Activated CD8-positive, alpha-beta T cell treated with anti-CD3 and anti-CD28 coated beads, Interleukin-2, amount 10 ng/mL, durations not matched to agents 7 days and 5 days (primary cell): ENCODE measurements at regions not wholly inside any gene's neighbourhood (a gene's known extent, or its start where the extent isn't known, plus 50 kb on each side); places are given as distances from the start of the nearest gene placed in this dataset.

Experiments used
- ATAC-seq: fragments of 150-1000 bp; cut with Tn5 transposase; one replicate; pipeline ENCODE4 v1.10.0; 2021; ENCODE audit warnings: moderate library complexity
- CTCF ChIA-PET: fragments of 350-600 bp; sonication (Branson Sonifier 250); formaldehyde crosslinking; loops from one replicate; lab custom pipeline; 2021; ENCODE audit warnings: antibody characterized with exemption; lab: Charles Lee
- POLR2A ChIA-PET: fragments of 350-600 bp; sonication (Branson Sonifier 250); formaldehyde crosslinking; loops from one replicate; lab custom pipeline; 2021; ENCODE audit warnings: antibody characterized with exemption; lab: Charles Lee
- DNase-seq: peaks from one replicate; pipeline ENCODE4 v3.0.0-alpha.2; 2020
- H3K27ac Mint-ChIP-seq: one replicate; pipeline ENCODE4 v1.8.0; 2021; ENCODE audit warnings: mild to moderate bottlenecking, mixed read lengths
- H3K27me3 Mint-ChIP-seq: one replicate; pipeline ENCODE4 v1.8.0; 2021; ENCODE audit warnings: low read depth, mixed read lengths
- H3K36me3 Mint-ChIP-seq: one replicate; pipeline ENCODE4 v1.8.0; 2021; ENCODE audit warnings: low read depth, mixed read lengths
- H3K4me1 Mint-ChIP-seq: one replicate; pipeline ENCODE4 v1.8.0; 2021; ENCODE audit warnings: low read depth, mixed read lengths
- H3K4me3 Mint-ChIP-seq: one replicate; pipeline ENCODE4 v1.8.0; 2021; ENCODE audit warnings: mild to moderate bottlenecking, mixed read lengths
- H3K9me3 Mint-ChIP-seq: one replicate; pipeline ENCODE4 v1.8.0; 2022; ENCODE audit warnings: mixed read lengths; ENCODE audit not compliant: insufficient read depth

GRCh38 chr5:153206361-153206760 is 284.1 kb upstream of the GRIA1 start:
- CTCF ChIA-PET, result no interaction called here
- POLR2A ChIA-PET, result no interaction called here
- no peak overlapping the region for H3K4me3 Mint-ChIP-seq

GRCh38 chr5:153209016-153209415 is 281.5 kb upstream of the GRIA1 start:
- no peak for ATAC-seq
- Mint-ChIP-seq H3K4me3 (no peak overlapping the region), H3K27me3 (no peaks in the 10 kb centered on the region), H3K36me3 (no peaks in the 10 kb centered on the region), H3K27ac (no peak overlapping the region), H3K9me3 (peaks cover 5% of the 10 kb centered on the region), H3K4me1 (no peaks in the 10 kb centered on the region)
- POLR2A ChIA-PET, result no interaction called here
- no peak for DNase-seq
- CTCF ChIA-PET, result no interaction called here

More at GRCh38 chr5:153206361-153206760, 284.1 kb upstream of the GRIA1 start:
- DNase-seq, result no peak
- Mint-ChIP-seq H3K27ac (no peak overlapping the region), H3K27me3 (no peaks in the 10 kb centered on the region), H3K4me1 (no peaks in the 10 kb centered on the region), H3K9me3 (no peaks in the 10 kb centered on the region), H3K36me3 (no peaks in the 10 kb centered on the region)
- no peak for ATAC-seq

- ChIA-PET CTCF (no interaction called here), POLR2A (no interaction called here)
- Mint-ChIP-seq H3K4me1 (no peaks in the 10 kb centered on the region), H3K27me3 (no peaks in the 10 kb centered on the region), H3K36me3 (no peaks in the 10 kb centered on the region), H3K9me3 (peaks cover 5% of the 10 kb centered on the region), H3K27ac (no peak overlapping the region), H3K4me3 (no peak overlapping the region)
- DNase-seq, result no peak
- ATAC-seq, result no peak
Measured at GRCh38 chr5:153209687-153210086, 280.8 kb upstream of the GRIA1 start.

GRCh38 chr5:153211076-153211475 is 279.4 kb upstream of the GRIA1 start:
- Mint-ChIP-seq H3K4me3 (no peak overlapping the region), H3K9me3 (peaks cover 12% of the 10 kb centered on the region), H3K27ac (no peak overlapping the region), H3K36me3 (no peaks in the 10 kb centered on the region), H3K4me1 (no peaks in the 10 kb centered on the region), H3K27me3 (no peaks in the 10 kb centered on the region)
- no peak for ATAC-seq
- ChIA-PET CTCF (no interaction called here), POLR2A (no interaction called here)
- DNase-seq, result no peak

GRCh38 chr5:153212471-153212870 is 278.0 kb upstream of the GRIA1 start:
- Mint-ChIP-seq H3K36me3 (no peaks in the 10 kb centered on the region), H3K9me3 (peaks cover 20% of the 10 kb centered on the region), H3K27me3 (no peaks in the 10 kb centered on the region), H3K27ac (no peak overlapping the region), H3K4me3 (no peak overlapping the region), H3K4me1 (no peaks in the 10 kb centered on the region)
- POLR2A ChIA-PET, result no interaction called here
- ATAC-seq (no peak), DNase-seq (no peak)
- CTCF ChIA-PET, result no interaction called here

GRCh38 chr5:153222936-153223335 is 267.5 kb upstream of the GRIA1 start:
- H3K9me3 Mint-ChIP-seq, result peaks cover 5% of the 10 kb centered on the region
- ChIA-PET POLR2A (no interaction called here), CTCF (no interaction called here)
- no peak for DNase-seq
- no peaks in the 10 kb centered on the region for H3K36me3 Mint-ChIP-seq
- no peak overlapping the region for H3K4me3 Mint-ChIP-seq
- H3K27me3 Mint-ChIP-seq, result no peaks in the 10 kb centered on the region
- ATAC-seq, result no peak
- no peaks in the 10 kb centered on the region for H3K4me1 Mint-ChIP-seq
- H3K27ac Mint-ChIP-seq, result no peak overlapping the region

GRCh38 chr5:153223376-153223775 is 267.1 kb upstream of the GRIA1 start:
- Mint-ChIP-seq H3K27me3 (no peaks in the 10 kb centered on the region), H3K36me3 (no peaks in the 10 kb centered on the region), H3K4me3 (no peak overlapping the region), H3K27ac (no peak overlapping the region), H3K9me3 (peaks cover 5% of the 10 kb centered on the region), H3K4me1 (no peaks in the 10 kb centered on the region)
- POLR2A ChIA-PET, result no interaction called here
- ATAC-seq (no peak), DNase-seq (no peak)
- CTCF ChIA-PET, result no interaction called here

GRCh38 chr5:153224651-153225050 is 265.8 kb upstream of the GRIA1 start:
- CTCF ChIA-PET, result no interaction called here
- no peak overlapping the region for H3K27ac Mint-ChIP-seq

GRCh38 chr5:153233933-153234332 is 256.5 kb upstream of the GRIA1 start:
- Mint-ChIP-seq H3K4me3 (no peak overlapping the region), H3K27me3 (no peaks in the 10 kb centered on the region), H3K9me3 (peaks cover 14% of the 10 kb centered on the region), H3K36me3 (no peaks in the 10 kb centered on the region), H3K4me1 (no peaks in the 10 kb centered on the region), H3K27ac (no peak overlapping the region)
- DNase-seq (no peak), ATAC-seq (no peak)
- CTCF ChIA-PET, result no interaction called here
- POLR2A ChIA-PET, result no interaction called here

More at GRCh38 chr5:153224651-153225050, 265.8 kb upstream of the GRIA1 start:
- H3K9me3 Mint-ChIP-seq, result peaks cover 5% of the 10 kb centered on the region
- DNase-seq (no peak), ATAC-seq (no peak)
- H3K4me1 Mint-ChIP-seq, result no peaks in the 10 kb centered on the region
- no peaks in the 10 kb centered on the region for H3K27me3 Mint-ChIP-seq
- POLR2A ChIA-PET, result no interaction called here
- H3K36me3 Mint-ChIP-seq, result no peaks in the 10 kb centered on the region
- H3K4me3 Mint-ChIP-seq, result no peak overlapping the region

- ChIA-PET POLR2A (no interaction called here), CTCF (no interaction called here)
- DNase-seq (no peak), ATAC-seq (no peak)
- H3K36me3 Mint-ChIP-seq, result no peaks in the 10 kb centered on the region
- no peaks in the 10 kb centered on the region for H3K27me3 Mint-ChIP-seq
- peaks cover 14% of the 10 kb centered on the region for H3K9me3 Mint-ChIP-seq
- no peak overlapping the region for H3K4me3 Mint-ChIP-seq
- H3K27ac Mint-ChIP-seq, result no peak overlapping the region
- H3K4me1 Mint-ChIP-seq, result no peaks in the 10 kb centered on the region
Measured at GRCh38 chr5:153236319-153236718, 254.2 kb upstream of the GRIA1 start.

- POLR2A ChIA-PET, result no interaction called here
- CTCF ChIA-PET, result no interaction called here
Measured at GRCh38 chr5:153237671-153238332, 252.7 kb upstream of the GRIA1 start.

GRCh38 chr5:153257381-153257780 is 233.1 kb upstream of the GRIA1 start:
- DNase-seq (no peak), ATAC-seq (no peak)
- Mint-ChIP-seq H3K27ac (no peak overlapping the region), H3K27me3 (no peaks in the 10 kb centered on the region), H3K4me3 (no peak overlapping the region), H3K36me3 (no peaks in the 10 kb centered on the region), H3K9me3 (no peaks in the 10 kb centered on the region), H3K4me1 (no peaks in the 10 kb centered on the region)
- POLR2A ChIA-PET, result no interaction called here
- CTCF ChIA-PET, result no interaction called here

More at GRCh38 chr5:153237671-153238332, 252.7 kb upstream of the GRIA1 start:
- DNase-seq (no peak), ATAC-seq (no peak)
- no peak overlapping the region for H3K4me3 Mint-ChIP-seq
- peaks cover 8% of the 10 kb centered on the region for H3K9me3 Mint-ChIP-seq
- no peaks in the 10 kb centered on the region for H3K4me1 Mint-ChIP-seq
- no peaks in the 10 kb centered on the region for H3K27me3 Mint-ChIP-seq
- no peaks in the 10 kb centered on the region for H3K36me3 Mint-ChIP-seq
- no peak overlapping the region for H3K27ac Mint-ChIP-seq

- Mint-ChIP-seq H3K4me1 (no peaks in the 10 kb centered on the region), H3K27ac (no peak overlapping the region), H3K27me3 (no peaks in the 10 kb centered on the region), H3K36me3 (no peaks in the 10 kb centered on the region), H3K4me3 (no peak overlapping the region), H3K9me3 (no peaks in the 10 kb centered on the region)
- DNase-seq (no peak), ATAC-seq (no peak)
- POLR2A ChIA-PET, result no interaction called here
- CTCF ChIA-PET, result no interaction called here
Measured at GRCh38 chr5:153258469-153258868, 232.0 kb upstream of the GRIA1 start.
